Glomerular visceral epithelial cell (primary cell): ENCODE measurements at regions not wholly inside any gene's neighbourhood (a gene's known extent, or its start where the extent isn't known, plus 50 kb on each side); places are given as distances from the start of the nearest gene placed in this dataset.

Experiments used
- DNase-seq: peaks from one replicate; pipeline ENCODE4 v3.0.0-alpha.2; 2016; ENCODE audit errors: extremely low spot score

GRCh38 chr3:117079997-117080396 is 370.4 kb downstream of the TUSC7 start:
- no peak for DNase-seq

- no peak for DNase-seq
These were observed 371.3 kb downstream of the TUSC7 start for GRCh38 chr3:117080872-117081271.

GRCh38 chr3:117084277-117084676 is 374.7 kb downstream of the TUSC7 start:
- DNase-seq = no peak

GRCh38 chr3:117084739-117085270 is 375.2 kb downstream of the TUSC7 start:
- DNase-seq = no peak

GRCh38 chr3:117091676-117092075 is 382.1 kb downstream of the TUSC7 start:
- DNase-seq = no peak

GRCh38 chr3:117096549-117096948 is 387.0 kb downstream of the TUSC7 start:
- DNase-seq = no peak

- no peak for DNase-seq
These were observed 387.8 kb downstream of the TUSC7 start for GRCh38 chr3:117097351-117097750.

GRCh38 chr3:117101697-117102096 is 392.1 kb downstream of the TUSC7 start:
- no peak for DNase-seq

GRCh38 chr3:117102426-117102825 is 392.8 kb downstream of the TUSC7 start:
- no peak for DNase-seq

- no peak for DNase-seq
These were observed 394.1 kb downstream of the TUSC7 start for GRCh38 chr3:117103675-117104074.

GRCh38 chr3:117104381-117104780 is 394.8 kb downstream of the TUSC7 start:
- DNase-seq = no peak

- DNase-seq = no peak
These were observed 395.2 kb downstream of the TUSC7 start for GRCh38 chr3:117104792-117105191.

GRCh38 chr3:117105686-117106085 is 396.1 kb downstream of the TUSC7 start:
- no peak for DNase-seq

- no peak for DNase-seq
These were observed 396.8 kb downstream of the TUSC7 start for GRCh38 chr3:117106396-117106795.

- no peak for DNase-seq
These were observed 398.4 kb downstream of the TUSC7 start for GRCh38 chr3:117107946-117108345.

- DNase-seq = no peak
These were observed 399.6 kb downstream of the TUSC7 start for GRCh38 chr3:117109178-117109577.

GRCh38 chr3:117114517-117115265 is 405.1 kb downstream of the TUSC7 start:
- DNase-seq = no peak

- no peak for DNase-seq
These were observed 407.8 kb downstream of the TUSC7 start for GRCh38 chr3:117117188-117117936.

- no peak for DNase-seq
These were observed 409.0 kb downstream of the TUSC7 start for GRCh38 chr3:117118604-117119003.

GRCh38 chr3:117120014-117120413 is 410.4 kb downstream of the TUSC7 start:
- no peak for DNase-seq

- DNase-seq = no peak
These were observed 413.0 kb downstream of the TUSC7 start for GRCh38 chr3:117122609-117123008.

- DNase-seq = no peak
These were observed 416.9 kb downstream of the TUSC7 start for GRCh38 chr3:117126460-117126859.

GRCh38 chr3:117126946-117127546 is 417.5 kb downstream of the TUSC7 start:
- no peak for DNase-seq
